ENCODE measurements at regions not wholly inside any gene's neighbourhood (a gene's known extent, or its start where the extent isn't known, plus 50 kb on each side); places are given as distances from the start of the nearest gene placed in this dataset.

DNA sequence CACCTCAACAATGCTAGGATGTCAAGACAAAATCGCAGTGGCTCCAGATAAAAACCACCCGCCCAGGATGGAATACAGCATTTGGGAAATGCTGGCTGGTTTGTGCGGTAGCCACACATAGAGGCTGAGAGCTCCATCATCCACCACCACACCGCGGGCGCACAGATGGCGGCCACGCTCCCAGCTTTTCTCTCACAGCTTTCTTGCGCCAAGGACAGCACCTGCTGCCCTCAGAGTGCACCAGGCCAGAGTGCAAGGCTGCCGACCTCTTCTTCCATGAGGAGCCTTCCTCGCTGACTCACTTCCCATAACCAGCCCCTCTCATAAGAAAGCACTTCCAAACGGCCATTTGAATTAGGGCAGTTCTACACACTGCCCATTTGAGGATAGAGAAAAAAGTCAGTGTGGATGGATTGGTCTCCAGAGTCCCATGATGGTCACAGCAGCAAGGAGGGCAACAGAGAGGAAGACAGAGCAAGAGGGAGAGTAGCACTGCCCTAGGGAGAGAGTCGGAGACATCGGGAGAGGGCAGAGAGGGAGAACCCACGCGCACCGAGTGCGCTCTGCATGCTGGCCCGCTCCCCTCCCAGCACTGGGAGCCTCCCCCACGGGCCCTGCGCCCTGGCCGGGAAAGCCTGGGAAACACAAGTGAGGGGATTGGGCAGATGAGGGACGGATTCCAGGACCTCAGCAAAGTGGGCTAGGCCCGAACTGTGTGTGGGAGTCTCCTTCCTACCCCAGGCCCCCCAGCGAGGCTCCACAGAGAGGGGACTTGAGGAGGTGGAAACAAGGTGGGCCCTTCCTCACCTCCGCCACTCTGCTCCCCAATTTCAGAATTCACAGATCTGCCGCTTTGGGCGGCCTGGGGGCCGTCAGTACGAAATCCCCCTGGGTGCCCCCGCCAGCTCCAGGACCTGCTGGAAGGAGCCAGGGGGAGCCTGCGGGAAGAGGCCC is 156.9 kb downstream of the USP12 start:
- no peak for DNase-seq

DNA sequence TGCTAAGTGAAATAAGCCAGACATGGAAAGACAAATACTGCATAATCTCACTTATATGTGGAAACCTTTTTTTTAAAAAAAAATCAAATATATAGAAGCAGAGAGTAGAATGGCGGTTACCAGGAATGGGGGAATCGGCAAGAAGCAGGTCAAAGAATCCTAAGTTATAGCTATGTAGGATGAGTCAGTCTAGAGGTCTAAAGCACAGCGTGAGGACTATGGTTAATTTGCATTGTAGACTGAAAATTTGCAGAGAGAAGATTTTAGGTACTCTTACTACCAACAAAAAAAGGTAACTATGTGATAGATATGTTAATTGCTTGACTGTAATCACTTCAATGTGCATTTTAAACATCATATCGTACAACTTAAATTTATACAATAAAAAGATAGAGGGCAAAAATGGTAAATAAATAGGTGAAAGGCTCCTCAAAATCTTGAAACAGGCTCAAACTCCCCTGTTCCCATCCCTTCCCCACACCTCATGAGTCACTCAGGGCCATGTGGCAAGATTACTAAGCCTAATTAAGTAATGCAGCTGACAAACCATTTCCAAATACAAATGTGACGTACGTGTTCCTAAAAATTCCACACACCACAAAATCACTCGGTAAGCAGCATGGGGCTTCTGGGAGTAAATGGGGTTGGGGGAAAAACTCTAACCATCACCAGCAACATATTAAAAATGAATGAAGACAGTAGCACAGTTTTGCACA is 159.0 kb downstream of the USP12 start:
- DNase-seq, result no peak

GRCh38 chr13:27011661-27012060 is 159.9 kb downstream of the USP12 start:
- DNase-seq, result no peak

- no peak for DNase-seq
These were observed 162.9 kb downstream of the USP12 start for GRCh38 chr13:27008733-27009132.

- DNase-seq, result peak; percentile 32
These were observed 164.4 kb downstream of the USP12 start for GRCh38 chr13:27007166-27007565.

DNA sequence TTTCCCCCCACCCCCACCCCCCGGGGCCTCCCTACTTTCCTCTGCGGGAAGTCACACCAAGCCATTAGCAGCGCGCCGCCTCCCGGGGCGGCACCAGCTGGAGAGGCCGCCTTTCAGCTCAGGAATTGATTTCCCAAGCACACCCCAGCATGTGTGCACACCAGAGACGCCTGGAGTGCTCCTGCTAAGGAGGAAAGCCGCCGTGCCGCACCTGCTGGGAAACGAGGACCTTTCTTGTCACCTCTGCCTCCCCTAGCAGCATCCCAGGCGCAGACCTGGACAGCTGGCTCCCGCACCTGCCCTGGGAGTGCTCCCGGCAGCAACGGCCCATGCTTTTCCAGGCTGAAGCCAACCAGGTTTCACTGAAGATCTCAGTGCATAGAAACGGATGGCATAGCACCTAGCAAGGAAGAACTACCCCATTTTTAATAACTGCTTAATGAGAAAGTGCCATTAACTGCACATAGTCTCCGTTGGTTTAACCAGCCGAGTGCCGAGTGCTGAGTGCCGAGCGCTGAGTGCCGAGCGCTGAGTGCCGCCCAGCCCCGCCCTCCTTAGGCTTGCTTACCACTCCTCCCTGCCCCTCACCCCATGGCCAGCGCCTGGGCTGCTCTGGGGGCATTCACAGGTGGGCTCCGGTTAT is 165.0 kb downstream of the USP12 start:
- peak; percentile 75 for DNase-seq

- DNase-seq, result no peak
These were observed 165.6 kb downstream of the USP12 start for GRCh38 chr13:27005976-27006518.

DNA sequence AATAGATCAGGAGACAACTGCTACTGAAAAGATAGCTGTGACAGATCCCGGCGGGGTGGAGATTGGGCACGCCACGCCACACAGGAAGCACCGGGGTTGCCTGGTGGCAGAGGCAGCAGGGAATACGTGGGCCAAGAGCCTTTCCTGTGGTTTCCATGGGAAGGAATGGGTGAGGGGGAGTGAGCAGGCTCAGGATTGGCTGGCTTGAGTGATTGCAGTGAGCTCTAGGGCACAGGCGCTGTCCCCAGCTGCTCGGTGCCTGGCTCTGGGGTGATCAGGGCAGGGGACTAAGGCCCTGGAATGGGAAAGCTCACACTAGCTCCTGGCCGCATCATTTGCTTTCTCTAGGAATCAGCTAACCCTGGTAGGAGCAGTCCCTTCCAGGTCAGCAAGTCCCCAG is 166.1 kb downstream of the USP12 start:
- DNase-seq, result no peak

DNA sequence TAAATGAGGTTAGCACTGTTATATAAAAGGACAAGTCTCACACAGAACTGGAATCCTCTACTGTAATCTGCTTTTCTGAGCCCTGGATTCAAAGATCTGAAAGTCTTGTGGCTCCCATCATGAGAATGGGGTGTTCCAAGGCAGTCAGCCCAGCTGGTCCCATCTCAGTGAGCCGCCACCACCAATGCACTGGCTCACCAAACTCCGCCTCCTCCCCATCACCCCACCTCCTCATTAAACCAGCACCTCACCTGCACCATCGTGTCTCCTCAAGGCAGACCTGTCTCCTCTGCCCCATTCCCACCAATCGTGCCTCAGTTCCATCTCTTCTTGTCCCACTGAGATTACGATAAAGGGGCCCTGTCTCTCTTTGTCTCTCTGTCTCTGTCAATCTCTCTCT is 166.7 kb downstream of the USP12 start:
- DNase-seq, result no peak

DNA sequence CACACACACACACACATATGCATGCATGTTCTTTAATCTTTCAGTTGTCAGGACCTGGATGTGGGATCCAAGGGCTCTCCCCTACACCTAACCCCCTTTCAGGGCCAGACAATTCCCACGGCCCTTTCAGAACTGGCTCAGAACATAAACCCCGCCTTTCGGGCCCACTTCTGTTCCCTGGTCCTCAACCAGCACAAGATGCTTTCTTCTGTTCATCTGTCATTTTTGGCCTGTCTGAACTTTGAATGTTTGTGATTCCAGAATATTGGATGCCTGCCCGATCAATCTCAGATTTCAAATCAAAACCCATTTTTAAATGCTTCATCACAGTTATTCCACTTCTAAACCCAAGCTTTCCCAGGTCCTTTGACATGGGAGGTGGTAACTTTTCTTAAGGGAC is 167.3 kb downstream of the USP12 start:
- no peak for DNase-seq

DNA sequence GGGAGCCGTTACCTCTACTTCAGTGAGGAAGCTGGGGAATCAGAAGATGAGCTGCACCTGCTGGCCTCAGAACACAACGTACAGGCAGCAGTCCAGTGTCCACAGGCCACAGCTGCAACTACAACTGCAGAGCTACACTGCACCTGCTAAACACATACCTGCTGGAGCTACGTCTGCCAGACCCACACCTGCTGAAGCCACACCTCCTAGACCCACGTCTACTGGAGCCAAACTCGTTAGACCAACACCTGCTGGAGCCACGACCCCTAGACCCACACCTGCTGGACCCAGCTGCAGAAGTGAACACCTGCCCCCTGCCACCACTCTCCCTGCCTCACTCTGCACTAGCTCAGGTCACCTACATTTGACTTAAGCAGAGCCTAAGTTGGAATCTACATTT is 169.9 kb downstream of the USP12 start:
- peak; percentile 34 for DNase-seq

GRCh38 chr13:27000686-27001085 is 170.9 kb downstream of the USP12 start:
- DNase-seq, result no peak

DNA sequence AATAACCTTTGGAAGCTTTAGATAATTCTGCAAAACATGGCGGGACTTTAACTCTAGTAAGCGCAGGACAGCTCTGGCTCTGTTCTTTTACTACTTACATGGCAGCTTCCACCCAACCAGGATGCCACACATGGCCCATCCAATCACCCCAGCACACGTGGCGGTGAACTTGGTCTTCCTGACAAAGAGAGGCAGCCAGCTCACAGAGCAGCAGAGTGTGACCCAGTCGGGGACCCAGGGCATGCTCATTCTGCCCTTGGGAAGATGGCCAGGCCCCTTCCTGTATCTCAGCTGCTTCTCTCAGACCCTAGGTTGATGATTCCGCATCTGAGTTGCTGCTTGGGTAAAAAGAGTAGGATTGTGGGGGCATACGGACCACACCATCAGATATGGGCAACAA is 172.1 kb downstream of the USP12 start:
- DNase-seq, result no peak

DNA sequence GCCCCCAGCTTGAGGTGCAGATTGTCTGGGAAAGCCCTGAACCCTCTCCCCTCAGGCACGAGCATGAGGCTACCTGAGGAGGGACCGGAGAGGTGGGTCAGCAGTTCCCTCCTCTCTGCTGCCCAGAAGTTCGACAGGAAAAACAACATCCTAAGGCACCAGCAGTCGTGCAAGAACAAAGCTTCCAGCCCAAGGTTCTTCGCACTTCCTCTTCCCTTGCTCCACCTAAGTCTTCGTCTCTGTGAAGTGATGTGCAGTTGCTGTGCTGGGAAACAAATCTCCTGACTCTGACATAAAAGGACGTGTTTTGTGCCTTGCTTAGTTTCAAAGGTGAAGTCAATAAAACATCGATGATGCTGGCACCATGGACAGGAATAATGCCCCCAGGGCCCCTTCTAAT is 173.3 kb downstream of the USP12 start:
- DNase-seq, result no peak

DNA sequence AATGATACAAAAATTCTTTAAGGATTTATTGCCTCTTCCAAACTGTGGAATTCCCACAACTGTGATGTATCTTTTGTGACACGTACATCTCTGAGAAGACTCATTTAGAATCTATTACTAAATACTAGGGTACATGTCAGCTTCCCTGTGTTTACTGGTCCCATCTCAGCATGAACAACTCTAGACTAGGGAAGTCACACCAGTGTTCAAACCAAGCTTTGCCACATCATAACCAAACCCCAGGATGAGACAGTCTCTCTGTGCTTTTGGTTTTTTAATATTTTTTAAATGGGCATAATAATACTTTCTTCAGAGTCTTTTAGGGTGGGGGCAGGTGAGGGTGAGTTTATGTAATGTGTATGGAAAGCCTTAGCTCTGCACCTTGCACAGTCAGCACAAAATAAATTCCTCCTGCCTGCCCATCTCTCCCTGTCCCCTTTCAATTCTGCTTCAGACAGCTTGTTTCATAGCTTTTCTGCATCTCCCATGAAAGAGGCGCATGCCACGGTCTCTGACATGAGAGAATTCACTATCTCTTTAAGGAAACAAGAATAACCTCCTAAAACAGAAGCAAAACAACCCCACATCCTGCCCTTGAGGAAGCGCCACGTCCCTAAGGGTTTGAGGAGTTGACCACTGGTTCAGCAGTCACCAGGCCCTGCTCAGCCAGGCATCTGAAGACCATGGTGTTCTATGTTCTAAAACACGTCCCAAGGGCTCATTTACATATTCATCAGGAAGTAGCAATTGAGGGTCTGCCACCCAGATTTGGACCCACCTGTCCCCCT is 174.5 kb downstream of the USP12 start:
- no peak for DNase-seq

- DNase-seq, result no peak
These were observed 176.5 kb downstream of the USP12 start for GRCh38 chr13:26995159-26995558.

GRCh38 chr13:26993780-26994179 is 177.8 kb downstream of the USP12 start:
- DNase-seq, result no peak

- DNase-seq, result no peak
These were observed 178.5 kb downstream of the USP12 start for GRCh38 chr13:26992951-26993719.

DNA sequence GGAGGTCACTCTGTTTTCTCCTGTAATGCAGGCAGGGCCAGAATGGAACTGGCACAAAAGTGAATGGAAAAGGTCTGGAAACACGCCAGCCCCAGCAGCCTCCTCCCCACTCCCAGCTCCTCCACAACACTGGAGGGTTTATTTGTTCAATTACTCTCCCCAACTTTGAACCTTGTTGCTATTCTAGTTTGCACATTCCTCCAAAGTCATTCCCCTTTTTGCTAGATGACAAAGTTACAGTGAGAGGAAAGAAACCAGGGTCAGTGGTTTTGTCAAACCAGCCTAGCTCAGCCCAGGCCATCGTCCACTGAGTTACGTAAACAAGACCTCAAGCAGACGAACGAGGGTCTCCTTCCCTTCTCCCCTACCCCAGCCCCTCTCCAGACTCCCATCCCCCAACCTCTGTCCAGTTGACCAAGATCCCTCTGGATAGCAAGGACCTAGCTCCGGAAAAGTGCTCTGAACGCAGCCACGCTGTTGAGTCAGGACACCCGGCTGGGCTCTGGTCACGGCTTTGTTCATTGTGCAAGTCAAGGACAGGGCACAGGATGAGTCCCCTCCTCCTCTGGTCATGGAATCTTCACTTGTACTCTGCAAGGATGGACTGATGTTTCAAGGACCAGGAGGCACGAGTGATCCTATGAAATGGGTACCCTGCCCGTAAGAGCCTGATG is 180.0 kb downstream of the USP12 start:
- no peak for DNase-seq

DNA sequence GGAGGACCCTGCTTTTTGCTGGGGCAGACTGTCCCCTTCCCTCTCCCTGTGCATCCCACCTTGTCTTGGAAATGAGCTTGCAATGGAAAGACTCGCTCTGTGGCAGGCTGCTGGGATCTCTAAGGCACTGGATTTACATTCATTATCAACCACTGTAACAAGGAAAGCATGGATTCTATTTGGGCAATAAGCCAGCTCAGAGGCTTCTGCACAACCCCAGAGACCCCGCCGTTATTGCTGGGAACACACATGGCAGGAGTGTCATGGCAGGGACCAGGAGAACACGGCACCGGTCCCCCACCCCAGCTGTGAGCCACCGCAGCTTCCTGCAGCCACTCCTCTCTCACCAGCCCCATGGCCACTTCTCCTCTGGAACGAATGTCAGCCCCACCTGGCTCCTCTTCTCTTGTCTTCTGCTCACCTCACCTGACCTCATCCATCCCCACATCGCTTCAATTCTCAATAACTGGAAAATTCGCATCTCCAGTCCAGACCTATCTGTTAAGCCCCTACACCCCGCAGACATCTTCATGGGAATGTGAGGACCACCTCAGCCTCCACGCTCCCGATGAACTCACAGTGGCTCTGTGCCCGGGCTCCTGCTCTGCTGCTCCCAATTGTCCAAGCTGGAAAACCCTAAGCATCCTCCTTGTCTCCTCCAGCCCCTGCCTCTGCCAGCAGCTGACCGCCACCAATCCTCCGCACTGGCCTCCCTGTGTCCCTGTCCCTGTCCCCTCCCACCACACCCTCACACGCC is 181.5 kb downstream of the USP12 start:
- peak; percentile 13 for DNase-seq
